Caco-2 (cell line): ENCODE measurements at regions not wholly inside any gene's neighbourhood (a gene's known extent, or its start where the extent isn't known, plus 50 kb on each side); places are given as distances from the start of the nearest gene placed in this dataset.

Source experiments
- BruUV-seq: library from RNA; stranded (reverse); fragments of 400-500 nt; replicated peaks from 2 replicates; lab custom pipeline; 2021; lab: Mats Ljungman, UMichigan
- CTCF ChIA-PET: fragments of 300-600 bp; sonication (Branson Sonifier 250); formaldehyde crosslinking; loops from one replicate; lab custom pipeline; 2022; ENCODE audit warnings: antibody characterized with exemption; lab: Charles Lee
- POLR2A ChIA-PET: fragments of 300-600 bp; sonication (Branson Sonifier 250); formaldehyde crosslinking; loops from one replicate; lab custom pipeline; 2022; ENCODE audit warnings: antibody characterized with exemption; lab: Charles Lee
- DNase-seq, 2 experiments: peaks; one replicate each; pipeline versions ENCODE4 v3.0.0 to v3.0.0-alpha.2; 2020 to 2022
- H3K27me3 ChIP-seq: replicated peaks from 2 replicates; pipeline ENCODE4 v1.6.0; 2011; ENCODE audit warnings: low read length; ENCODE audit not compliant: control insufficient read depth, insufficient read depth
- H3K36me3 ChIP-seq: 2 replicates; pipeline ENCODE4 v1.5.1; 2011; ENCODE audit warnings: low read length; ENCODE audit not compliant: control insufficient read depth, insufficient read depth
- H3K4me1 ChIP-seq: fragments of 250-450 bp; sonication (Bioruptor Pico); 2 replicates; pipeline ENCODE4 v1.5.1; 2020; ENCODE audit warnings: mild to moderate bottlenecking
- H3K4me3 ChIP-seq: 2 replicates; pipeline ENCODE4 v1.5.1; 2011; ENCODE audit warnings: low read depth, mild to moderate bottlenecking, control low read depth, low read length
- H3K9me3 ChIP-seq: fragments of 250-450 bp; sonication (Bioruptor Pico); 2 replicates; pipeline ENCODE4 v1.5.1; 2020; ENCODE audit warnings: mild to moderate bottlenecking, moderate library complexity
- H3K27ac Mint-ChIP-seq: one replicate; pipeline ENCODE4 v1.8.0; 2022; ENCODE audit warnings: mixed read lengths; ENCODE audit not compliant: unreplicated experiment
- H3K27me3 Mint-ChIP-seq: one replicate; pipeline ENCODE4 v1.8.0; 2022; ENCODE audit warnings: mixed read lengths; ENCODE audit not compliant: insufficient read depth, unreplicated experiment
- H3K36me3 Mint-ChIP-seq: one replicate; pipeline ENCODE4 v1.8.0; 2022; ENCODE audit warnings: mild to moderate bottlenecking, mixed read lengths; ENCODE audit not compliant: insufficient read depth, unreplicated experiment
- H3K4me1 Mint-ChIP-seq: one replicate; pipeline ENCODE4 v1.8.0; 2022; ENCODE audit warnings: low read depth, mixed read lengths; ENCODE audit not compliant: unreplicated experiment
- H3K4me3 Mint-ChIP-seq: one replicate; pipeline ENCODE4 v1.8.0; 2022; ENCODE audit warnings: mild to moderate bottlenecking, moderate library complexity, mixed read lengths; ENCODE audit not compliant: unreplicated experiment
- H3K9me3 Mint-ChIP-seq: one replicate; pipeline ENCODE4 v1.8.0; 2022; ENCODE audit warnings: mixed read lengths; ENCODE audit not compliant: unreplicated experiment
- CTCF ChIP-seq, 2 experiments: fragments of 200-600 bp in 1 of 2; IDR thresholded peaks; 1 replicate in 1 of 2; 2 replicates in 1 of 2; pipeline versions ENCODE4 v1.5.1 to v1.8.0; 2011 to 2022; ENCODE audit warnings: antibody characterized with exemption in 1 of 2, control low read depth in 1 of 2, inconsistent platforms in 1 of 2, low read depth in 1 of 2, low read length in 1 of 2, mild to moderate bottlenecking in 1 of 2, moderate library complexity in 1 of 2; ENCODE audit not compliant: insufficient read depth in 1 of 2, severe bottlenecking in 1 of 2, unreplicated experiment in 1 of 2
- intact Hi-C: fragments of 100-400 bp; cut with micrococcal nuclease; formaldehyde crosslinking; loops from one replicate; pipeline ENCODE4 v1.10.0; 2022; ENCODE audit not compliant: unreplicated experiment

- Histone ChIP-seq H3K9me3 (no peaks in the 10 kb centered on the region), H3K4me1 (no peaks in the 10 kb centered on the region), H3K27me3 (no peaks in the 10 kb centered on the region), H3K36me3 (no peaks in the 10 kb centered on the region), H3K4me3 (no peak overlapping the region)
- H3K4me3 Mint-ChIP-seq: no peak overlapping the region
- peak in 1 of 2 experiments; percentile 32 for DNase-seq
- no TSS peak for BruUV-seq
- ChIA-PET POLR2A (no interaction called here), CTCF (no interaction called here)
- TF ChIP-seq CTCF (IDR thresholded peaks at IDR 0.05; ENCODE audit: insufficient read depth in 1 of 2, low read depth in 1 of 2, low read length in 1 of 2, severe bottlenecking in 1 of 2, unreplicated experiment in 1 of 2): no peak
- intact Hi-C loops: loop anchor here (10.0 kb wide), 1 partner anchor 301 kb away; the partner anchor contains the start of gene GLB1L3
- no peak overlapping the region for H3K27ac Mint-ChIP-seq
- no peaks in the 10 kb centered on the region for H3K27me3 Mint-ChIP-seq
- H3K4me1 Mint-ChIP-seq: no peaks in the 10 kb centered on the region
- no peaks in the 10 kb centered on the region for H3K9me3 Mint-ChIP-seq
- no peaks in the 10 kb centered on the region for H3K36me3 Mint-ChIP-seq
These were observed 163.6 kb upstream of the B3GAT1 start for GRCh38 chr11:134575504-134576230.

GRCh38 chr11:134574947-134575346 lies 162.9 kb upstream of the B3GAT1 start:
- no TSS peak for BruUV-seq
- H3K27ac Mint-ChIP-seq: no peak overlapping the region
- no peaks in the 10 kb centered on the region for H3K27me3 ChIP-seq
- CTCF ChIA-PET: no interaction called here
- H3K36me3 Mint-ChIP-seq: no peaks in the 10 kb centered on the region
- POLR2A ChIA-PET: no interaction called here
- no peaks in the 10 kb centered on the region for H3K4me1 Mint-ChIP-seq
- H3K27me3 Mint-ChIP-seq: no peaks in the 10 kb centered on the region
- no peaks in the 10 kb centered on the region for H3K9me3 Mint-ChIP-seq
- H3K9me3 ChIP-seq: no peaks in the 10 kb centered on the region
- DNase-seq: peak in 1 of 2 experiments; percentile 28
- no peak overlapping the region for H3K4me3 Mint-ChIP-seq
- H3K36me3 ChIP-seq: no peaks in the 10 kb centered on the region
- no peak for TF ChIP-seq CTCF (IDR thresholded peaks at IDR 0.05; ENCODE audit: insufficient read depth in 1 of 2, low read depth in 1 of 2, low read length in 1 of 2, severe bottlenecking in 1 of 2, unreplicated experiment in 1 of 2)
- intact Hi-C loops: loop anchor here (10.0 kb wide), 1 partner anchor 300 kb away; the partner anchor contains the start of gene GLB1L3
- H3K4me3 ChIP-seq: no peak overlapping the region
- no peaks in the 10 kb centered on the region for H3K4me1 ChIP-seq

GRCh38 chr11:134574425-134574824 lies 162.4 kb upstream of the B3GAT1 start:
- H3K27me3 ChIP-seq: no peaks in the 10 kb centered on the region
- Mint-ChIP-seq H3K27ac (no peak overlapping the region), H3K27me3 (no peaks in the 10 kb centered on the region), H3K4me1 (no peaks in the 10 kb centered on the region), H3K36me3 (no peaks in the 10 kb centered on the region), H3K4me3 (no peak overlapping the region), H3K9me3 (no peaks in the 10 kb centered on the region)
- no peaks in the 10 kb centered on the region for H3K4me1 ChIP-seq
- ChIA-PET POLR2A (no interaction called here), CTCF (no interaction called here)
- H3K4me3 ChIP-seq: no peak overlapping the region
- no TSS peak for BruUV-seq
- peak in 1 of 2 experiments; percentile 17 for DNase-seq
- no peak for TF ChIP-seq CTCF (IDR thresholded peaks at IDR 0.05; ENCODE audit: insufficient read depth in 1 of 2, low read depth in 1 of 2, low read length in 1 of 2, severe bottlenecking in 1 of 2, unreplicated experiment in 1 of 2)
- intact Hi-C loops: loop anchor here (10.0 kb wide), 1 partner anchor 300 kb away; the partner anchor contains the start of gene GLB1L3
- H3K36me3 ChIP-seq: no peaks in the 10 kb centered on the region
- H3K9me3 ChIP-seq: no peaks in the 10 kb centered on the region
